ENCODE measurements at regions not wholly inside any gene's neighbourhood (a gene's known extent, or its start where the extent isn't known, plus 50 kb on each side); places are given as distances from the start of the nearest gene placed in this dataset.
A peak's percentile ranks its signal among the peaks of the same experiment; 100 is the strongest.
"Not testable (repeated sequence)": the region's sequence is repeated elsewhere in the genome, so short reads cannot be mapped to it uniquely, and the experiment has no call there.

- DNase-seq (ENCODE audit: low read depth, low spot score), result no peak
Observed at GRCh38 chr21:35178827-35179226, 129.7 kb upstream of the RUNX1 start.

DNA sequence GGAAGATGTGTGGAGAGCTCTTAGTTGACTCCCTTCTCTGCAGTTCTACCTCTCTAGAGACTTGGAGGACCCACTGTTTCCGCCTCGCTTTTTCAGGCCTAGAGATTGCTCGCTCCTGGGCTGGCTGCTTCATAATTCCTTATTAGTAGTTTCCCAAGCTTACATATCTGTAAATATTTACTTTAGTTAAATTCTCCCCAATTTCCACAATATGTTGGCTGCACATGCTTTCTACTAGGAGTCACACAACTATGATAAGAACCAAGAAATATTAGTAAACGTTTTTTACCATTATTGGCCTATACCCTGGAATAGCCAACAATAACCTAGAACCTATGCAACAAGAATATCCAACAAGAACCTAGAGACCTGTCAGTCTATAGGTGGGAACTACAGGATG is 129.0 kb upstream of the RUNX1 start:
- DNase-seq (ENCODE audit: low read depth, low spot score), result no peak

DNA sequence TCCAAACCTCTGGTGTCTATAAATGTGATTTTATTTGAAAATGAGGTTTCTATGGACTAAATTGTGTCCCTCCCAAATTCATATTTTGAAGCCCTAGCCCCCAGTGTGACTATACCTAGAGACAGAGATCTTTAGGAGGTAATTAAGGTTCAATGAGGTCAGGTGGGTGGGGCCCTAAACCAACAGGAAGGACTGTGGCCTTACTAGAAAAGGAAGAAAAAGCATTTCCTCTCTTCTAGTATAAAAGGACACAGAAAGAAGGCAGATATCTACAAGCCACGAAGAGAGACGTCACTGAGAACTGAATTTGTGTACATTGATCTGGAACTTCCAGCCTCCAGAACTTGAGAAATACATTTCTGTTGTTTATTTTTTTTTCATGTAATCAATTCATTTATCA is 123.1 kb upstream of the RUNX1 start:
- no peak for DNase-seq (ENCODE audit: low read depth, low spot score)

DNA sequence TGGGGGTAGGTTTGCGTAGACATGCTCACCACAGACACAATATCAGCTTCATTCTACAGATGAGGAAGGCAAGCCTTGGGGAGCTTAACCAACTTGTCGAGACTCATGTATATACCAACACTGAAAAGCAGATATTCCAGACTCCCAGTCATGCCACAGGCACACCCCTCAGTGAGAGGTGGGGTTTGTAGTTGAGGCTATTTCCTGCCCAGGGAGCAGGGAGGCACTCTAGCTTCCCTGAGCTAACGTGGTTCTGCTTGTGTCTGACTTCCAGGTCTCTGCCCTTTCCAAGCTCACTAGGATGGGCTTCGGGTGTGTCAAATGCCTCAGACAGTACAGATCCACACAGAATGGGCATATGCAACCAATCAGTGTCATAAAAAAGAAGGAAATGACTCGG is 122.3 kb upstream of the RUNX1 start:
- DNase-seq (ENCODE audit: low read depth, low spot score), result no peak

GRCh38 chr21:35170818-35171217 is 121.7 kb upstream of the RUNX1 start:
- DNase-seq (ENCODE audit: low read depth, low spot score), result no peak

- DNase-seq (ENCODE audit: low read depth, low spot score), result no peak
Observed at GRCh38 chr21:35170244-35170643, 121.1 kb upstream of the RUNX1 start.

DNA sequence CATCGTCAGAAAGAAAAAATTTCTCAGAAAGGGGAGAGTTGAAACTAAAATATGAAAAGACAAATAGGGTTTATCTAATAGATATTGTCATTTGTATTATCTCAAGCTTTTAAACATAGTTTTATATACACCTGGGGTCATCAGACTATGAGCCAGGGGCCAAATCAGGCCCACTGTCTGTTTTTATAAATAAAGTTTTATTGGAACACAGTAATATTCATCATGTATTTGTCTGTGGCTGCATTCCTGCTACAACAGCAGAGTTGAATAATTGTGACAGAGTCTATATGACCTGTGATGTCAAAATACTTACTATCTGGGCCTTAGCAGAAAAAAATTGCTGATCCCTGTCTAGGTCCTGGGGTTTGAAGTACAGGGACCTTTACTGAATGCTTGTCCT is 120.5 kb upstream of the RUNX1 start:
- no peak for DNase-seq (ENCODE audit: low read depth, low spot score)

DNA sequence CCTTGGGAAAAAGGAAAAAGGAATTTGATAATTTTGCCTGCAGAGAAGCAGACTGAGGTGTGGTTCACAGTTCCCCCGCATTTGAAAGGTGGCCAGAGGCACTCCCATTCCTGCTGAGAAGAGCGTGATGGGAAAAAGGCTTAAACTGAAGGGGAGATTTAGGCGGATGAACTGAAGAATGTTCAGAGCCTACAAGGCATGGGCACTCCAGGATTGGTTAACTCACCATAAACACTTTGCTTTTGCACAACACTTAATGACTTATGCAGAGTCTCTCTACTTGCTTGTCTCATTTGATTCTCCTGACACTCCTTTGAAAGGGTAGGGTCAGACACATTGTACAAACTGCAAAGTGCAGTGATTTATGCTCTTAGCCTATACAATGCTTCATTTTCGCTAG is 119.6 kb upstream of the RUNX1 start:
- no peak for DNase-seq (ENCODE audit: low read depth, low spot score)

- no peak for DNase-seq (ENCODE audit: low read depth, low spot score)
Observed at GRCh38 chr21:35164971-35165483, 115.9 kb upstream of the RUNX1 start.

- DNase-seq (ENCODE audit: low read depth, low spot score), result no peak
Observed at GRCh38 chr21:35164380-35164779, 115.3 kb upstream of the RUNX1 start.

DNA sequence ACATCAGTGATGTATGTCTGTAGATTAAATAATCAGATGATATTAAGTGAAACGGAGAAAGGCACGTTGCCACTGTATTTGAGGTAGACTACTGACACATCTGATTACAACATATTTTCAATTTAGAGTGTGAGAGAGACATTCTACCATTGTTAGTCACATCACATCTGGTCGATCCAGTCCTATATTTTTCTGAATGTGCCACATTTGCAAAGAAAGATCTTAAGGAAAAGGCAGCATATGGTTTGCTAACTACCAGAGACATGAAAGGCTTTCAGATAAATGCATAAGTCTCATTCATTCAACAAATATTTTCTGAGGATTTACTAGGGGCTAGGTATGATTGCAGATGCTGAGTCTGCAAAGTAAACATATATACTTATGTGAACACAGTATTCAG is 114.3 kb upstream of the RUNX1 start:
- DNase-seq (ENCODE audit: low read depth, low spot score), result no peak

GRCh38 chr21:35162831-35163230 is 113.7 kb upstream of the RUNX1 start:
- no peak for DNase-seq (ENCODE audit: low read depth, low spot score)

GRCh38 chr21:35159881-35160280 is 110.8 kb upstream of the RUNX1 start:
- DNase-seq (ENCODE audit: low read depth, low spot score), result peak; percentile 40

- not testable (repeated sequence) for DNase-seq (ENCODE audit: low read depth, low spot score)
Observed at GRCh38 chr21:35157374-35157773, 108.3 kb upstream of the RUNX1 start.

- DNase-seq (ENCODE audit: low read depth, low spot score), result no peak
Observed at GRCh38 chr21:35156293-35157278, 107.5 kb upstream of the RUNX1 start.

DNA sequence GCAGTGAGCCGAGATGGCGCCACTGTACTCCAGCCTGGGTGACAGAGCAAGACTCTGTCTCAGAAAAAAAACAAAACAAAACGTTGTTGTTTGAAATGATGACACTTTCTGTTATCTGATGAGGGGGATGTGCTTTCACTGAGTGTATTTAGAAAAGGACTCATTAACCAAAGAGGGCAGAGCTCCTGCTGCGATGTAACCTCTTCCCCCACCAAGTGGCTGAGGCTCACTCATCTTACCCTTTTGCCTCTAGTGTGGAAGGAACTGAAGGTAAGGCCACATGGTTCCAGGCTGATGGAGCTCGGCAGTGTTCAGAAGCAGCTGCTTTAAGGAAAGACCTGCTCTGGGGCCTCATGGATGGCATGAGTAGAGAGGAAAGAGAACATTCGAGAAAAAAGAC is 105.7 kb upstream of the RUNX1 start:
- DNase-seq (ENCODE audit: low read depth, low spot score), result no peak

DNA sequence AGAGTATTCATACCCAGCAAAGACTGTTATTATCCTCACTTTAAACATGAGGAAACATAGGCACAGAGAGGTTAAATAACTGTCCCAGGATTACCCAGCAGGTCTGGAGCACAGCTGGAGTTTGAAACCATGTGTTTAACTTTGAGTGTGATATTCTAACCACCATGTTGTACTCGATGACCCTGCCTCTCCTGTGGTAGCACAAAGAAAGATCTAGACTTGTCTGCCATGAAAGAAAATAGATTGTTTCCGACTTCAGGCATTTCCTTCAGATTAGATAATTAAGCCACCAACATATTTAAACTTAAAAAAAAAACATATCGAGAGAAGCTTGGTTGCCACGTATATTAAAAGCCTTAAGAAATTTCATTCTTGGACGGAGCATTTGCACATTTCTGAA is 104.6 kb upstream of the RUNX1 start:
- DNase-seq (ENCODE audit: low read depth, low spot score), result no peak

DNA sequence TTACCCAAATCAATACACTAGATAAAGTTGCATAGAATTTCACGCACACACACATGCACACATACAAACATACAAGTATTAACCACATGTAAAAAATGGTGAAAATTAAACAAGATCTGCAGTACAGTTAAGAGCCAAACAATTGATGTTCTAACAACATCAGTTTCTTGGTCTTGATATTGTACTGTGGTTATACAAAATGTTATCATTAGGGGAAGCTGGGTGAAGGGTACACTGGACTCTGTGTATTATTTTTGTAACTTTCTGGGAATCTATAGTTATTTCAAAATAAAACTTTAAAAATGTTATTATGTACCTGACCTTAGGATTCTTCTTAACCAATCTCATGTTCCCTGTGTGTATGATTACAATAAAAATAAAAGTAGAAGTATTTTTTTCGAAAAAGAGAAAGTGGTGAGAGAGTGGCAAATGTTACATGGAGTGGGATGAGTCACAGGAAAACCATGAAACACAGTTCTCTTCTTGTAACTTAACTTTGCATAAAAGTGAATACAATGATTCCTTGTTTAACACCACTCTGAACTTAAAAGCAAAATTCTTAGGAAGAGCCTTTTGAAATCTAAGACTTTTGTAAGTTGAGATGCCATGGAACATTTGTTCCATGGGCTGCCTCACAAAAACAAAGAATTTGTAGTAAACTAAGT is 101.6 kb upstream of the RUNX1 start:
- DNase-seq (ENCODE audit: low read depth, low spot score), result peak; percentile 76

- peak; percentile 55 for DNase-seq (ENCODE audit: low read depth, low spot score)
Observed at GRCh38 chr21:35149698-35150097, 100.6 kb upstream of the RUNX1 start.

DNA sequence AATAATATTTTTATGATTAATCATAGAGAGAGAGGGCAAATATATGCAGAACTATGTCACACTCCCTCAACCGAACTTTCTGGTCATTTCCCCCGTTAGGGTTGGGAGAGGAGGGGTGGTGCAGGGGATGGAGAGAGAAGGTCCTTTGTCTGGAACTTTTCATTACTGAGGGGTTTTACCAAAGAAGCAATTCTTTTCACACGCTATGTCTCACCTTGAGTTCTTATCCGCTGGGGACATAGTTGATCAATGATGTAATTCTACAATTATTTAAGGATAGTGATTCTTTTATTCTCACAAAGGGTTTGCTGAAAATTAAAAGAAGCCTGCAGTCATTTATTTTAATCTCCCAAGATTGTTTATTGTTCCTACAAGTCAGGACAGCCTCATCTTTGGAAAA is 98.3 kb upstream of the RUNX1 start:
- peak; percentile 66 for DNase-seq (ENCODE audit: low read depth, low spot score)

GRCh38 chr21:35145626-35146233 is 96.6 kb upstream of the RUNX1 start:
- peak; percentile 25 for DNase-seq (ENCODE audit: low read depth, low spot score)

- no peak for DNase-seq (ENCODE audit: low read depth, low spot score)
Observed at GRCh38 chr21:35144978-35145377, 95.9 kb upstream of the RUNX1 start.

All from astrocyte of the hippocampus (primary cell).